ENCODE measurements at regions not wholly inside any gene's neighbourhood (a gene's known extent, or its start where the extent isn't known, plus 50 kb on each side); places are given as distances from the start of the nearest gene placed in this dataset.

DNA sequence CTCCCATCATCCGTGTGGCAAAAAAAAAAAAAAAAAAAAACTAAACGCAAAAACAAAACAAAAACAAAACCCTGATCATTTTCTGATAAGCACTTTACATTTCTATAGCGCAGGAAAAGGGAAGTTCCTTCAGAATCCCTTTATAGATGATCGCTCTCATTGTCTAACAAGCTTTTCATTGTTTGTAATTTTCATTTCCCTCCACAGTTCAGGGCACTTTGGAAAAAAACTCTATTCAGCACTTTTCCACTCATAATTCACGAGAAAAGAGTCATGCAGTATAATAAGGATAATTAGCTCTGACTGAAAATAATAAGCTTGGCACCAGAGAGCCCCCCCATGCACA, 89.4 kb upstream of the ATXN1 start:
- H3K56ac ChIP-seq (ENCODE audit: insufficient read length, low read depth, low read length): no peak overlapping the region
- Mint-ChIP-seq H3K27ac (no peak overlapping the region), H3K27me3 (ENCODE audit: low read depth) (no peaks in the 10 kb centered on the region), H3K9me3 (no peaks in the 10 kb centered on the region), H3K4me1 (peaks cover 3 to 16% of the 10 kb centered on the region in 2 experiments), H3K36me3 (ENCODE audit: insufficient read depth in 1 of 3, low read depth in 3 of 3) (no peaks in the 10 kb centered on the region), H3K4me3 (no peak overlapping the region)
- no peaks in the 10 kb centered on the region for H3K79me2 ChIP-seq (ENCODE audit: insufficient read depth, low read length)
- no peak overlapping the region for H3K27ac ChIP-seq (ENCODE audit: insufficient read length, low read depth, low read length)
- H2AFZ ChIP-seq (ENCODE audit: low read length): no peak overlapping the region
- no peak overlapping the region for H2BK15ac ChIP-seq (ENCODE audit: low read depth, low read length)
- H3K9ac ChIP-seq (ENCODE audit: extremely low read depth, insufficient read length, low read length): no peak overlapping the region
- H4K5ac ChIP-seq (ENCODE audit: insufficient read length, low read depth, low read length): no peak overlapping the region
- no peaks in the 10 kb centered on the region for H3K27me3 ChIP-seq (ENCODE audit: insufficient read depth, low read length)
- no peak overlapping the region for H2BK20ac ChIP-seq (ENCODE audit: low read depth, low read length, poor library complexity, severe bottlenecking)
- H3K18ac ChIP-seq (ENCODE audit: insufficient read length, low read depth, low read length): no peak overlapping the region
- no peak overlapping the region for H3K14ac ChIP-seq (ENCODE audit: insufficient read depth, low read length)
- TF ChIP-seq, protein P1, sequence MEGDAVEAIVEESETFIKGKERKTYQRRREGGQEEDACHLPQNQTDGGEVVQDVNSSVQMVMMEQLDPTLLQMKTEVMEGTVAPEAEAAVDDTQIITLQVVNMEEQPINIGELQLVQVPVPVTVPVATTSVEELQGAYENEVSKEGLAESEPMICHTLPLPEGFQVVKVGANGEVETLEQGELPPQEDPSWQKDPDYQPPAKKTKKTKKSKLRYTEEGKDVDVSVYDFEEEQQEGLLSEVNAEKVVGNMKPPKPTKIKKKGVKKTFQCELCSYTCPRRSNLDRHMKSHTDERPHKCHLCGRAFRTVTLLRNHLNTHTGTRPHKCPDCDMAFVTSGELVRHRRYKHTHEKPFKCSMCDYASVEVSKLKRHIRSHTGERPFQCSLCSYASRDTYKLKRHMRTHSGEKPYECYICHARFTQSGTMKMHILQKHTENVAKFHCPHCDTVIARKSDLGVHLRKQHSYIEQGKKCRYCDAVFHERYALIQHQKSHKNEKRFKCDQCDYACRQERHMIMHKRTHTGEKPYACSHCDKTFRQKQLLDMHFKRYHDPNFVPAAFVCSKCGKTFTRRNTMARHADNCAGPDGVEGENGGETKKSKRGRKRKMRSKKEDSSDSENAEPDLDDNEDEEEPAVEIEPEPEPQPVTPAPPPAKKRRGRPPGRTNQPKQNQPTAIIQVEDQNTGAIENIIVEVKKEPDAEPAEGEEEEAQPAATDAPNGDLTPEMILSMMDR (conservative IDR thresholded peaks at IDR 0.05): no peak
- no peaks in the 10 kb centered on the region for H3K9me3 ChIP-seq (ENCODE audit: control insufficient read depth, low read depth, low read length)
- no peak overlapping the region for H2AK5ac ChIP-seq (ENCODE audit: insufficient read length, low read length)
- no CpG with 5 or more reads among the region's 5 CpGs for WGBS (ENCODE audit: extremely low coverage, insufficient read length, low lambda C conversion rate)
- no peak overlapping the region for H3K4ac ChIP-seq (ENCODE audit: low read depth, low read length)
- H2BK120ac ChIP-seq (ENCODE audit: low read depth, low read length, poor library complexity, severe bottlenecking): no peak overlapping the region
- no peaks in the 10 kb centered on the region for H3K23me2 ChIP-seq (ENCODE audit: insufficient read length, low read depth, low read length, poor library complexity, severe bottlenecking)
- H4K91ac ChIP-seq (ENCODE audit: insufficient read length, low read depth, low read length): no peak overlapping the region
- H3K79me1 ChIP-seq (ENCODE audit: insufficient read depth, low read depth, low read length, poor library complexity, severe bottlenecking): no peaks in the 10 kb centered on the region
- no peak overlapping the region for H4K8ac ChIP-seq (replicated peaks; ENCODE audit: insufficient read length, low read depth, low read length)
- no peak overlapping the region for H2BK12ac ChIP-seq (ENCODE audit: insufficient read length, low read depth, low read length)
- H2BK5ac ChIP-seq (ENCODE audit: insufficient read length, low read length): no peak overlapping the region
- no peaks in the 10 kb centered on the region for H3K4me1 ChIP-seq (ENCODE audit: insufficient read depth, low read length)
- no peak overlapping the region for H3T11ph ChIP-seq (ENCODE audit: low read length)
- DNase-seq: no peak
- H3K23ac ChIP-seq (ENCODE audit: insufficient read length, low read depth, low read length): no peak overlapping the region
- no peak overlapping the region for H3K4me2 ChIP-seq (ENCODE audit: insufficient read depth, insufficient read length, low read length)
- H4K20me1 ChIP-seq (ENCODE audit: control insufficient read depth, insufficient read depth, insufficient read length): no peaks in the 10 kb centered on the region
